Kidney (tissue), 13 donors: ENCODE measurements at regions not wholly inside any gene's neighbourhood (a gene's known extent, or its start where the extent isn't known, plus 50 kb on each side); places are given as distances from the start of the nearest gene placed in this dataset.

ENCODE experiments used
- DNase-seq, 5 donors: peaks; one replicate each; pipeline ENCODE4 v3.0.0-alpha.2; 2013 to 2020
- FAIRE-seq: peaks from 2 replicates; lab custom pipeline; 2012; peaks lifted over from hg19 to GRCh38; lab: Jason Lieb, UNC
- H3K27ac ChIP-seq, 2 donors: one replicate each; pipeline ENCODE4 v1.7.0; 2013; ENCODE audit warnings: low read depth in 2 of 2, low read length in 2 of 2, inconsistent platforms in 1 of 2
- H3K27me3 ChIP-seq: one replicate; pipeline ENCODE4 v1.7.1; 2013; ENCODE audit warnings: low read length, inconsistent platforms; ENCODE audit not compliant: control insufficient read depth, insufficient read depth
- H3K36me3 ChIP-seq, 3 donors: one replicate each; pipeline versions ENCODE4 v1.7.0 to v1.7.1; 2013; ENCODE audit warnings: low read length in 3 of 3, control low read depth in 1 of 3, inconsistent platforms in 1 of 3; ENCODE audit not compliant: insufficient read depth in 3 of 3, control insufficient read depth in 2 of 3
- H3K4me1 ChIP-seq, 3 donors: one replicate each; pipeline versions ENCODE4 v1.7.0 to v1.7.1; 2013; ENCODE audit warnings: low read length in 3 of 3, inconsistent platforms in 1 of 3, low read depth in 1 of 3; ENCODE audit not compliant: control insufficient read depth in 2 of 3, insufficient read depth in 2 of 3
- H3K4me3 ChIP-seq, 3 donors: one replicate each; pipeline versions ENCODE4 v1.7.0 to v1.8.1; 2013; ENCODE audit warnings: low read length in 3 of 3, control low read depth in 1 of 3, inconsistent platforms in 1 of 3
- H3K9ac ChIP-seq, 3 donors: one replicate each; pipeline versions ENCODE4 v1.7.0 to v1.7.1; 2013; ENCODE audit warnings: low read length in 3 of 3, control low read depth in 1 of 3, inconsistent platforms in 1 of 3
- H3K9me3 ChIP-seq, 3 donors: one replicate each; pipeline versions ENCODE4 v1.7.0 to v1.7.1; 2013; ENCODE audit warnings: low read length in 3 of 3, control low read depth in 1 of 3, inconsistent platforms in 1 of 3; ENCODE audit not compliant: control insufficient read depth in 2 of 3, insufficient read depth in 1 of 3
- intact Hi-C: fragments of 100-400 bp; cut with DNase I; formaldehyde crosslinking; loops from one replicate; pipeline ENCODE4 v1.11.1; 2022
- TF ChIP-seq, protein P1 (sequence below): IDR thresholded peaks from 3 replicates; pipeline ENCODE4 v1.5.1; 2012; ENCODE audit warnings: mild to moderate bottlenecking, moderate library complexity, borderline replicate concordance; ENCODE audit not compliant: insufficient read depth; ENCODE audit errors: extremely low read depth
- donor health status: control.
- donor health status: control.
- donor health status: control.
- donor health status: control.
- donor health status: control.
- donor health status: DM: yes; HTN: yes; CAD: no.
- donor health status: Normal renal cell carcinoma (clear cell type).

DNA sequence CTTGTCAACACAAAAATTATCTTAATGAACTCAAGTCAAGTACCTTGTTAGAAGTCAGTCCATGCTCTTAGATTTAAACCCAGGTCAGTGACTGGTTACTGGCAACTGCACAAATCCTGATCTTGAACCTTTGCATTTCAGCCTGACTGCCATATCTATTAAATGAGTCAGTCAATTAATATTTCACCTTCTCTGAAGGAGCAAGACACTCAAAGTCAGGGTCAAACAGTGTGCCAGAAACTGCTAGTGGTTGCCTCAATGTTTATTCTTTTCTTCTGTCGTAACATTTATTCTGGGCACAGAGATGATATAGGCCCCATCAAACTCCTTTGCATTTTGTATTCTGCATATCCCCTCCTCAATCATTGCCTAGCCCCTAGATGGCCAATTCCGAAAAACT is 193.9 kb upstream of the MOCS1 start:
- no peaks in the 10 kb centered on the region for H3K4me1 ChIP-seq
- H3K9me3 ChIP-seq = peaks cover 0 to 3% (median 0%) of the 10 kb centered on the region in 3 donors
- H3K36me3 ChIP-seq = no peaks in the 10 kb centered on the region
- no peak overlapping the region for H3K9ac ChIP-seq
- DNase-seq (no peak), FAIRE-seq (no peak)
- TF ChIP-seq, protein P1, sequence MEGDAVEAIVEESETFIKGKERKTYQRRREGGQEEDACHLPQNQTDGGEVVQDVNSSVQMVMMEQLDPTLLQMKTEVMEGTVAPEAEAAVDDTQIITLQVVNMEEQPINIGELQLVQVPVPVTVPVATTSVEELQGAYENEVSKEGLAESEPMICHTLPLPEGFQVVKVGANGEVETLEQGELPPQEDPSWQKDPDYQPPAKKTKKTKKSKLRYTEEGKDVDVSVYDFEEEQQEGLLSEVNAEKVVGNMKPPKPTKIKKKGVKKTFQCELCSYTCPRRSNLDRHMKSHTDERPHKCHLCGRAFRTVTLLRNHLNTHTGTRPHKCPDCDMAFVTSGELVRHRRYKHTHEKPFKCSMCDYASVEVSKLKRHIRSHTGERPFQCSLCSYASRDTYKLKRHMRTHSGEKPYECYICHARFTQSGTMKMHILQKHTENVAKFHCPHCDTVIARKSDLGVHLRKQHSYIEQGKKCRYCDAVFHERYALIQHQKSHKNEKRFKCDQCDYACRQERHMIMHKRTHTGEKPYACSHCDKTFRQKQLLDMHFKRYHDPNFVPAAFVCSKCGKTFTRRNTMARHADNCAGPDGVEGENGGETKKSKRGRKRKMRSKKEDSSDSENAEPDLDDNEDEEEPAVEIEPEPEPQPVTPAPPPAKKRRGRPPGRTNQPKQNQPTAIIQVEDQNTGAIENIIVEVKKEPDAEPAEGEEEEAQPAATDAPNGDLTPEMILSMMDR = no peak
- H3K27me3 ChIP-seq = no peaks in the 10 kb centered on the region
- intact Hi-C loops = no loop called here
- H3K4me3 ChIP-seq = no peak overlapping the region
- H3K27ac ChIP-seq = no peak overlapping the region

DNA sequence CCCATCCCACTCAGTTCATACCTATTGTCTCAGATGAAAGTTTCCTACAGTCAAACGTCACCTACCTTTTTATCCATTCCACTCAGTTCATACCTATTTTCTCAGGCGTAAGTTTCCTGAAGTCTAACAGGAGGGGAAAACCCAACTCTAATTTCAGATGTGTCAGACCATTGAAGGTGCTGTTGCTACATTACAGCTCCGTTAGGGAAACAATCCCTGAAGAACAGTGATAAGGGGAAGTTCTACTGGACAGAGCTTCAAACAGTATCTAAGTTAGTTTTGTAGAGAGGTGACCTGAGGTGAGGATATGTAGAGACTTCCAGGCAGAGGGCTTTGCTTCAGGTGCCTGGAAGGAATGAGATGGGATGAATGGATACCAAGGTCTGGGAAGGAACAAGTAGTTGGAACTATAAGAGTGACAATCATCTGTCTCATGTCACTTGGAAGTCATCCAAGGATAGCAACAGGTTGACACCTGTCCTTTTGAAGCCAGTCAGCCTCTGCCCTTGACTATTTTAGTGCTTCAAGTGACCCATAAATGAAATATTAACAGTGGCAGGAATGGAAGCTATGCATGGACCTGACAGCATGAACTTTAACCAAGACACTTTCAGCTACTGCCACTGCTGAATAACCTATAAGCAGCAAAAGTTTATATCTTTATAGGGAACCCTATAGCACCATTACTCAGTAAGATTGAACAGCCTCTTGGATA is 191.6 kb upstream of the MOCS1 start:
- Histone ChIP-seq H3K4me1 (no peaks in the 10 kb centered on the region), H3K9me3 (peaks cover 0 to 3% (median 0%) of the 10 kb centered on the region in 3 donors), H3K9ac (no peak overlapping the region), H3K27ac (no peak overlapping the region), H3K27me3 (no peaks in the 10 kb centered on the region), H3K4me3 (no peak overlapping the region), H3K36me3 (no peaks in the 10 kb centered on the region)
- intact Hi-C loops = no loop called here
- no peak for FAIRE-seq
- no peak for DNase-seq
- TF ChIP-seq, protein P1 = no peak

GRCh38 chr6:40124924-40125323 is 190.7 kb upstream of the MOCS1 start:
- H3K4me3 ChIP-seq = no peak overlapping the region
- no peaks in the 10 kb centered on the region for H3K4me1 ChIP-seq
- H3K27me3 ChIP-seq = no peaks in the 10 kb centered on the region
- no peak for FAIRE-seq
- TF ChIP-seq, protein P1 = no peak
- H3K27ac ChIP-seq = no peak overlapping the region
- intact Hi-C loops = no loop called here
- H3K9ac ChIP-seq = no peak overlapping the region
- peaks cover 0 to 3% (median 0%) of the 10 kb centered on the region in 3 donors for H3K9me3 ChIP-seq
- H3K36me3 ChIP-seq = no peaks in the 10 kb centered on the region
- DNase-seq = no peak
